Suprapubic skin (tissue), 4 donors: ENCODE measurements at regions not wholly inside any gene's neighbourhood (a gene's known extent, or its start where the extent isn't known, plus 50 kb on each side); places are given as distances from the start of the nearest gene placed in this dataset.

Experiments
- CTCF ChIP-seq, 2 donors: fragments of 200-600 bp in 1 of 2; fragments of 450-650 bp in 1 of 2; sonication (generic) in 1 of 2; IDR thresholded peaks; one replicate each; pipeline ENCODE4 v1.5.1; 2016 to 2019; ENCODE audit warnings: antibody characterized with exemption in 2 of 2, mild to moderate bottlenecking in 1 of 2, moderate library complexity in 1 of 2
- EP300 ChIP-seq: sonication (generic); formaldehyde crosslinking; IDR thresholded peaks from one replicate; pipeline ENCODE4 v1.6.1; 2017; ENCODE audit warnings: antibody characterized with exemption
- POLR2A ChIP-seq, 2 donors: fragments of 450-650 bp; IDR thresholded peaks; one replicate each; pipeline ENCODE4 v1.6.1; 2017; ENCODE audit warnings: antibody characterized with exemption in 2 of 2, mild to moderate bottlenecking in 2 of 2, moderate library complexity in 2 of 2
- POLR2AphosphoS5 ChIP-seq, 3 donors: sonication (generic); formaldehyde crosslinking; IDR thresholded peaks; one replicate each; pipeline ENCODE4 v1.6.1; 2017; ENCODE audit warnings: antibody characterized with exemption in 3 of 3

GRCh38 chr10:83469728-83470331, 669.5 kb upstream of the GHITM start:
- TF ChIP-seq CTCF (IDR thresholded peaks at IDR 0.05) (no peak), POLR2A (IDR thresholded peaks at IDR 0.05) (no peak), POLR2AphosphoS5 (IDR thresholded peaks at IDR 0.05) (no peak), EP300 (no peak)
